Erythroblast (primary cell): ENCODE measurements at regions not wholly inside any gene's neighbourhood (a gene's known extent, or its start where the extent isn't known, plus 50 kb on each side); places are given as distances from the start of the nearest gene placed in this dataset.

Experiments
- GATA1 ChIP-seq: IDR thresholded peaks from 2 replicates; pipeline ENCODE4 v1.6.1; 2011; ENCODE audit warnings: low read depth, mild to moderate bottlenecking, control low read depth, low read length, moderate library complexity
- POLR2A ChIP-seq: IDR thresholded peaks from 2 replicates; pipeline ENCODE4 v1.6.1; 2011; ENCODE audit warnings: mild to moderate bottlenecking, low read length

- no peak for TF ChIP-seq POLR2A
- no peak for TF ChIP-seq GATA1
Measured at GRCh38 chr18:45467293-45467692, 148.0 kb upstream of the SLC14A2 start.
